Peyer's patch (tissue), 4 donors: ENCODE measurements at regions not wholly inside any gene's neighbourhood (a gene's known extent, or its start where the extent isn't known, plus 50 kb on each side); places are given as distances from the start of the nearest gene placed in this dataset.

Source experiments
- DNase-seq, 3 donors: peaks; one replicate each; pipeline ENCODE4 v3.0.0-alpha.2; 2017 to 2019
- H3K27ac ChIP-seq, 4 donors: fragments of 200-600 bp; sonication (generic); one replicate each; pipeline ENCODE4 v1.5.1; 2016 to 2019
- H3K27me3 ChIP-seq, 2 donors: fragments of 200-600 bp; sonication (generic); one replicate each; pipeline ENCODE4 v1.5.1; 2019
- H3K36me3 ChIP-seq, 3 donors: fragments of 200-600 bp; sonication (generic); one replicate each; pipeline ENCODE4 v1.5.1; 2016 to 2019
- H3K4me1 ChIP-seq, 4 donors: fragments of 200-600 bp; sonication (generic); one replicate each; pipeline ENCODE4 v1.5.1; 2016 to 2019
- H3K4me3 ChIP-seq, 4 donors: fragments of 200-600 bp; sonication (generic); 1 replicate in 3 of 4; 2 replicates in 1 of 4; pipeline ENCODE4 v1.5.1; 2016 to 2019; ENCODE audit warnings: mild to moderate bottlenecking in 1 of 4
- H3K9me3 ChIP-seq, 4 donors: fragments of 200-600 bp; sonication (generic); one replicate each; pipeline ENCODE4 v1.5.1; 2016 to 2019; ENCODE audit warnings: mild to moderate bottlenecking in 1 of 4
- CTCF ChIP-seq, 6 experiments: fragments of 450-650 bp in 4 of 6; fragments of 200-600 bp in 2 of 6; sonication (generic) in 1 of 6; IDR thresholded peaks; one replicate each; pipeline ENCODE4 v1.5.1; 2017 to 2019; ENCODE audit warnings: antibody characterized with exemption in 6 of 6, mild to moderate bottlenecking in 3 of 6, moderate library complexity in 1 of 6
- POLR2A ChIP-seq, 2 donors: fragments of 450-650 bp; IDR thresholded peaks; one replicate each; pipeline ENCODE4 v1.5.1; 2017; ENCODE audit warnings: antibody characterized with exemption in 2 of 2, mild to moderate bottlenecking in 2 of 2, moderate library complexity in 2 of 2

GRCh38 chr13:33629605-33630360, 188.2 kb upstream of the RFC3 start:
- no peaks in the 10 kb centered on the region for H3K4me1 ChIP-seq
- no peaks in the 10 kb centered on the region for H3K36me3 ChIP-seq
- H3K27me3 ChIP-seq: no peaks in the 10 kb centered on the region
- no peak overlapping the region for H3K27ac ChIP-seq
- DNase-seq: no peak
- TF ChIP-seq CTCF (IDR thresholded peaks at IDR 0.05) (no peak), POLR2A (IDR thresholded peaks at IDR 0.05) (no peak)
- H3K4me3 ChIP-seq: no peak overlapping the region
- no peaks in the 10 kb centered on the region for H3K9me3 ChIP-seq

DNA sequence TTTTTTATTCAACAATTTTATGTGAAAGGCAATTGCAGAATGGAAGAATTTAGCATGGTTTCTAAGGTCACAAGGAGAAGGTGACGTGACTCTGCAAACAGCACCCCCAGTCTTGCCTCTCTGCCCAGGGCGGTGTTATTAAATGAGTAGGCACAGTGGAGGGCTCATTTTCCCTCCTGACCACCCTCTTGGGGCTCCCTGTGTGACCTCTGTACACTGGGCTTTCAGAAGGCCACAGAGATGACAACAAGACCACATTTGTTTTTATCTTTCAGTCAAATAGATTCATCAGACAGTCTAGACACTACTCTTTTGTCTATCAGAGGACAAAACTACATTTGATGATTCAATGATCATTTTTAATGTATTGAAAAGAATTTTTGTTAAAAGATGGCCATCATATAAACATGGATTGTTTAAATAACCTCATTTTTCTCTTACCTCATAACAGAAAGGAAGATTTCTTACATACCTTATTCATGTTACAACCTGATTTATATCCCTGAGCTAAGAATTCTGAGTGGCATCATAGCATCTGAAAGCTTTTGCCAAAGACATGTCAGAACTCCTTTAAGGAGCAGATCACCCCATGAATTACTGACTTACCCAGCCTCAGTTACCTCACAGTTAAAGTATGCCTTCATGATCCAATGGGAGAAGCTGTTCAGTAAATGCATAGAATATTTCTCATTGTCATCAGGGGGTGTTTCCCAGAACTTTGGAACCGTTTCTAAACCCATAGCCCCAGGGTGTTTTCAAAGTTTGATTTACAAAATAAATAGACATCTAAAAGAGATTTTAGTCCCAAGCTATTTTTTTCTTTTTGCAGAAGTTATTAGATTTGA, 184.0 kb upstream of the RFC3 start:
- Histone ChIP-seq H3K9me3 (no peaks in the 10 kb centered on the region), H3K4me1 (no peaks in the 10 kb centered on the region), H3K27ac (no peak overlapping the region), H3K27me3 (no peaks in the 10 kb centered on the region), H3K4me3 (no peak overlapping the region), H3K36me3 (no peaks in the 10 kb centered on the region)
- no peak for DNase-seq
- no peak for TF ChIP-seq POLR2A (IDR thresholded peaks at IDR 0.05)
- TF ChIP-seq CTCF (IDR thresholded peaks at IDR 0.05): no peak

- Histone ChIP-seq H3K4me1 (no peaks in the 10 kb centered on the region), H3K27ac (no peak overlapping the region)
Measured at GRCh38 chr13:33634546-33634982, 183.4 kb upstream of the RFC3 start.

DNA sequence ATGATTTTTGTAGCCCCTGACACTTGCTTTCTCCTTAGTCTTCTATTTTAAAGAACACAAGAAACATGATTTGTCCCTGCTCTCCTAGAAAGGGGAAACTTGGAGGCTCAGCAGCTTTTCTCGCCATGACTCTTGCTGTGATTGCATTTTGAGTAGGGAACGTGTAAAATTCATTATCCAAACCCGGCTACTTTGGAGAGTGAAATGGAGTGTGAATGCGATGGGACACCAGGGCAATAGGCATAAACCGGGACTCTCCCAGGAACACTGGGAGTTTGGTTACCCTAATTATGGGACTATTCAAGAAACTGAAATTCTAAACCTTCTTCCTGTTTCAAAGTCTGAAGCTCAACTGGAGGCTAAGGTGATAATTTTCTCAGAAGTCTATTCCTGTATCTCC, 181.7 kb upstream of the RFC3 start:
- Histone ChIP-seq H3K9me3 (no peaks in the 10 kb centered on the region), H3K36me3 (no peaks in the 10 kb centered on the region), H3K27me3 (no peaks in the 10 kb centered on the region), H3K4me1 (no peaks in the 10 kb centered on the region), H3K27ac (no peak overlapping the region), H3K4me3 (no peak overlapping the region)
- no peak for DNase-seq
- TF ChIP-seq CTCF (IDR thresholded peaks at IDR 0.05): no peak
- no peak for TF ChIP-seq POLR2A (IDR thresholded peaks at IDR 0.05)

More at GRCh38 chr13:33634546-33634982, 183.4 kb upstream of the RFC3 start:
- no peak overlapping the region for H3K4me3 ChIP-seq
- TF ChIP-seq CTCF (IDR thresholded peaks at IDR 0.05) (no peak), POLR2A (IDR thresholded peaks at IDR 0.05) (no peak)
- DNase-seq: no peak
- H3K36me3 ChIP-seq: no peaks in the 10 kb centered on the region
- no peaks in the 10 kb centered on the region for H3K9me3 ChIP-seq
- no peaks in the 10 kb centered on the region for H3K27me3 ChIP-seq

DNA sequence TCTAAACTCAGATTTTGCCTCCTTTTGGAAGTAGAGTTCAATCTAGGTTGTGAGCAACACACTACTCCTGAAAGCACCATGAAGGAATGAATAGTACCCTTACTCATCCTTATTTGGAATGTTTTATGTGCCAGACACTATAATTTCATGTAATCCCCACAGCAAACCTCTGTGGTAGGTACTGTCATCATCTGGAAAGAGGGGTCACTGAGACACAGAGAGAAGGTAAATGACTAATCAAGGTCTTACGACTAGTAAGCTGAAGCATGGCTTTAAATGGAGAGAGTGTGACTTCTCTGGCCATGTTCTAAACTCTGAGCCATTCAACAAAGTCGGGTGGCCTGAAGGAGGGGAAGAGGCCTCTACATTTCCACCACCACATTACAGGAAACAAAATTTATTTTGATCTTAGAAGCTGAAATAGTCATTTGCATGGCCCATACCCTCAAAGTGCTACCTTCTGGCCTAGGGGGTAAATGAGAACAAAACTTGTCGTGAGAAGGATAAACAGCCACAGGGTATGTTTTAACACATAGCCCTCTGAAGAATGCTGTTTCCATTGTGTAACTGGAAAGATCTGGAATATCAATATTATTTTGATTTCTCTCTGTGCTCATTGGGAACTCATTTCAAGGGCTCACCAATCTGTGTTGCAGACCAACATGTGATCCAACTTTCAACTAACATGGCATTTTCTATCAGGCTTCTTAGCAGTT, 180.8 kb upstream of the RFC3 start:
- no peak for DNase-seq
- Histone ChIP-seq H3K27ac (no peak overlapping the region), H3K4me3 (no peak overlapping the region), H3K27me3 (no peaks in the 10 kb centered on the region), H3K4me1 (no peaks in the 10 kb centered on the region), H3K9me3 (no peaks in the 10 kb centered on the region), H3K36me3 (no peaks in the 10 kb centered on the region)
- TF ChIP-seq POLR2A (IDR thresholded peaks at IDR 0.05): no peak
- TF ChIP-seq CTCF (IDR thresholded peaks at IDR 0.05): no peak
